Iris pigment epithelial cell (primary cell): ENCODE measurements at regions not wholly inside any gene's neighbourhood (a gene's known extent, or its start where the extent isn't known, plus 50 kb on each side); places are given as distances from the start of the nearest gene placed in this dataset.

Experiments
- DNase-seq: peaks from one replicate; pipeline ENCODE4 v3.0.0-alpha.2; 2011; ENCODE audit warnings: low read depth

- DNase-seq, result no peak
These were observed 209.5 kb upstream of the POU3F1 start for GRCh38 chr1:38256072-38256471.

- no peak for DNase-seq
These were observed 206.7 kb upstream of the POU3F1 start for GRCh38 chr1:38253314-38253713.

GRCh38 chr1:38250356-38250755 is 203.8 kb upstream of the POU3F1 start:
- no peak for DNase-seq

GRCh38 chr1:38249001-38249400 is 202.4 kb upstream of the POU3F1 start:
- no peak for DNase-seq

- peak; percentile 31 for DNase-seq
These were observed 200.7 kb upstream of the POU3F1 start for GRCh38 chr1:38246955-38247952.

GRCh38 chr1:38244218-38244845 is 197.7 kb upstream of the POU3F1 start:
- DNase-seq, result no peak

- DNase-seq, result no peak
These were observed 196.5 kb upstream of the POU3F1 start for GRCh38 chr1:38243106-38243505.

GRCh38 chr1:38242506-38242905 is 195.9 kb upstream of the POU3F1 start:
- no peak for DNase-seq

GRCh38 chr1:38241594-38242334 is 195.2 kb upstream of the POU3F1 start:
- no peak for DNase-seq

GRCh38 chr1:38240618-38241017 is 194.0 kb upstream of the POU3F1 start:
- no peak for DNase-seq

GRCh38 chr1:38239258-38239835 is 192.8 kb upstream of the POU3F1 start:
- DNase-seq, result no peak

- DNase-seq, result no peak
These were observed 191.7 kb upstream of the POU3F1 start for GRCh38 chr1:38238294-38238693.

GRCh38 chr1:38235705-38236104 is 189.1 kb upstream of the POU3F1 start:
- DNase-seq, result peak; percentile 65

- no peak for DNase-seq
These were observed 185.3 kb upstream of the POU3F1 start for GRCh38 chr1:38231941-38232340.

- DNase-seq, result no peak
These were observed 182.1 kb upstream of the POU3F1 start for GRCh38 chr1:38228718-38229117.

- no peak for DNase-seq
These were observed 179.2 kb upstream of the POU3F1 start for GRCh38 chr1:38225745-38226144.

GRCh38 chr1:38223391-38223790 is 176.8 kb upstream of the POU3F1 start:
- no peak for DNase-seq

GRCh38 chr1:38222891-38223290 is 176.3 kb upstream of the POU3F1 start:
- DNase-seq, result no peak

- DNase-seq, result peak; percentile 63
These were observed 174.5 kb upstream of the POU3F1 start for GRCh38 chr1:38221006-38221649.

- no peak for DNase-seq
These were observed 170.7 kb upstream of the POU3F1 start for GRCh38 chr1:38217316-38217715.

- no peak for DNase-seq
These were observed 167.2 kb upstream of the POU3F1 start for GRCh38 chr1:38213646-38214434.
